ENCODE measurements at regions not wholly inside any gene's neighbourhood (a gene's known extent, or its start where the extent isn't known, plus 50 kb on each side); places are given as distances from the start of the nearest gene placed in this dataset.

DNA sequence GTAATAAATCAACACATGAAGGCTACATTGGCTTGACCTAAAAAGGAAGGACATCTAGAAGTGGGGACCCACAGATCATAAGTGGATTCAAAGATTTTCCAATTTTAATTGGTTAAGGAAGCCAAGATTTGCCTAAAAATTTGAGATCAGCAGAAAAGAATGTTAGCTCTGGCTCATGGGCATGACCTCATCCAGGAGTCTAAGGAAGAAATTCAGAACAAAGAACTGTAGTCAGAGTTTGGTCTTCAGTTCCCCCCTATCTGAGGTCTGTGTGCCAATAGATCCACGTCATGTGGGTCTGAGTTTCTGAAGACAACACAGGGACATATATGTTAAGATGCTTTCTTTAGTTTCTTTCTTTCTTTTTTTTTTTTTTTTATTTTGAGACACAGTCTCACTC, 648.8 kb upstream of the SPRY2 start:
- no peak for TF ChIP-seq POLR2A (IDR thresholded peaks at IDR 0.05)
- TF ChIP-seq, protein P1, sequence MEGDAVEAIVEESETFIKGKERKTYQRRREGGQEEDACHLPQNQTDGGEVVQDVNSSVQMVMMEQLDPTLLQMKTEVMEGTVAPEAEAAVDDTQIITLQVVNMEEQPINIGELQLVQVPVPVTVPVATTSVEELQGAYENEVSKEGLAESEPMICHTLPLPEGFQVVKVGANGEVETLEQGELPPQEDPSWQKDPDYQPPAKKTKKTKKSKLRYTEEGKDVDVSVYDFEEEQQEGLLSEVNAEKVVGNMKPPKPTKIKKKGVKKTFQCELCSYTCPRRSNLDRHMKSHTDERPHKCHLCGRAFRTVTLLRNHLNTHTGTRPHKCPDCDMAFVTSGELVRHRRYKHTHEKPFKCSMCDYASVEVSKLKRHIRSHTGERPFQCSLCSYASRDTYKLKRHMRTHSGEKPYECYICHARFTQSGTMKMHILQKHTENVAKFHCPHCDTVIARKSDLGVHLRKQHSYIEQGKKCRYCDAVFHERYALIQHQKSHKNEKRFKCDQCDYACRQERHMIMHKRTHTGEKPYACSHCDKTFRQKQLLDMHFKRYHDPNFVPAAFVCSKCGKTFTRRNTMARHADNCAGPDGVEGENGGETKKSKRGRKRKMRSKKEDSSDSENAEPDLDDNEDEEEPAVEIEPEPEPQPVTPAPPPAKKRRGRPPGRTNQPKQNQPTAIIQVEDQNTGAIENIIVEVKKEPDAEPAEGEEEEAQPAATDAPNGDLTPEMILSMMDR (IDR thresholded peaks at IDR 0.05): no peak
- no peaks in the 10 kb centered on the region for H3K27me3 ChIP-seq
- H3K27ac ChIP-seq: no peak overlapping the region
- H3K9me3 ChIP-seq: no peaks in the 10 kb centered on the region
- H3K4me1 ChIP-seq: no peaks in the 10 kb centered on the region
- no peaks in the 10 kb centered on the region for H3K36me3 ChIP-seq
- DNase-seq: no peak
- intact Hi-C loops (cut with DNase I; ENCODE audit: low total_unique reads): no loop called here
- no peak overlapping the region for H3K4me3 ChIP-seq

DNA sequence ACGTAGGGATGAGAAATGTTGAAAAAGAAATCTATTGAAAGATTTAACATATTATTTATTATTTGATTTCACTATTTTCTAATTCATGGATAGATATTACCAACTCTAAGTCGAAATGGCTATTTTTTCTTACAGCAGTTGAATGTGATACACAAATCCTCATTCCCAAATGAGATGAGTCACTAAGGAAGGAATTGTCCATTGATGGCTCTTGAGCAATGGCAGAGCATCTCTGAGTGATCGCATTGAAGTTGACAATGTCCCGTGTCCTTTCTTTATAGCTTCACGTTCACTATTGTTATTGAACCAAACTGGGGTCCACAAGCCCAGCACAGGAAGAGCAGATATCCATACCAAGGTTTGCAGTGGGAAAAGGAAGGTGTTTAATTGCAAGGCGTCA, 648.3 kb upstream of the SPRY2 start:
- Histone ChIP-seq H3K27me3 (no peaks in the 10 kb centered on the region), H3K27ac (no peak overlapping the region), H3K36me3 (no peaks in the 10 kb centered on the region), H3K9me3 (no peaks in the 10 kb centered on the region), H3K4me1 (no peaks in the 10 kb centered on the region), H3K4me3 (no peak overlapping the region)
- no peak for DNase-seq
- TF ChIP-seq, protein P1 (IDR thresholded peaks at IDR 0.05): no peak
- no peak for TF ChIP-seq POLR2A (IDR thresholded peaks at IDR 0.05)
- intact Hi-C loops (cut with DNase I; ENCODE audit: low total_unique reads): no loop called here

DNA sequence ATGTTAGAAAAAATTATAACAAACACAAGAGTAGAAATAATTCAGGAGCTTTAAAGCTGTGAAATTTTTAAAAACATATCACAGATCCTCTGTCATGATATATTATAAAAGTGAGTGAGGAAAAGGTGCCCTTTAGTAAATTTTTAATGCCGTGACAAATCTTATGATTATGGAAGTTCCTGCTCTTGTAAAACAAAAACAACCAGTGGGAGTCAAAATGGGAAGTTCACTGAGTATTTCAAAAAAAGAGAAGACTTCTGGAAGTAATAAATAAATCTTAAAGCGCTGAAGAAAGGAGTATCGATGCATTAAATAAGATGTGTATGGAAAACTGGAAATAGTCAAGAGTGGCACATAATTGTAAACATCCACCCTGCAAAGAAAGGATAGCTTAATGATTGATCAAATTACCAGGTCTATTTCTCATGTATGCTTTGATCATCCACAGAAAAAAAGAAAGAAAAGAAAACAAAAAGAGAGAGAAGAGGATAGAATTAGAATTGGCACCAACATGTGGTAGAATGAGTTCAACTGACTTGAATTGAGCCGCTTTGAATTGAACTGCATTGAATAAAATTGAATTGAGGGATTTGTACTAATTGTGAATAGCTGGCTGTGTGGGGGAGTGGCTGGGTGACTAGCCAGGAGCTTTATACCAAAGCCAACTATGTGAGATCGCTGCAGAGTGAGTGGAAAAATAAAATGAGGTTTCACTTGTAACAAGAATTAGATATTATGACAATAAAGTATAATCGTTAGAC, 647.6 kb upstream of the SPRY2 start:
- Histone ChIP-seq H3K4me3 (no peak overlapping the region), H3K27ac (no peak overlapping the region), H3K27me3 (no peaks in the 10 kb centered on the region), H3K36me3 (no peaks in the 10 kb centered on the region), H3K9me3 (no peaks in the 10 kb centered on the region), H3K4me1 (no peaks in the 10 kb centered on the region)
- no peak for DNase-seq
- intact Hi-C loops (cut with DNase I; ENCODE audit: low total_unique reads): no loop called here
- no peak for TF ChIP-seq POLR2A (IDR thresholded peaks at IDR 0.05)
- TF ChIP-seq, protein P1 (IDR thresholded peaks at IDR 0.05): no peak

DNA sequence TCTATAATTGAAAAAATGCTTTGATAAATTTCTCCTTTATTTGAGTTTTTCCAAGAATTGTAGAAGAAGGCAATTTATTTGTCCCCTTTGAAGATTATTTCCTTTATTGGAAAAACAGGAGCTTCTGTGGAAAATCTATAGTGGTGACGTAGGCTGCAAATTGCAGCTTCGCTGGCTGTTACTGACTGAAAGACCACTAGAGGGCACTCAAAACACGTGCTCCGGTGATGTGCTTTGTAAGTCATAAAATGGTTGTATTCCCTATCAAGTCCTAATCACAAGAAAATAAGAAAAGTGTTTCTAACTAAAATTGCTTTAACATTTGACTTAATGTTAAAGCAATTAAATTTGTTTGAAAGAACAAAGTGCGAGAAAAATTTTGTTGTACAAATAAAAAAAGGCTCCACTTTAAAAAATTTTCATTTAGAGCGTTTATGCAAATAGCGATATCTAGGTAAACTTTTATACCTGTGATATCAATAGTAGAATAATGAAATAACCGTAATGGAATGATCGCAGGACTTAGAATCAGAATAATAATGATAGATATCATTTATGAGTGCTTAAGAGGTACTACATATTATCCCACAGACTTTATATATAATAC, 638.2 kb upstream of the SPRY2 start:
- no peaks in the 10 kb centered on the region for H3K9me3 ChIP-seq
- no peak overlapping the region for H3K4me3 ChIP-seq
- intact Hi-C loops (cut with DNase I; ENCODE audit: low total_unique reads): no loop called here
- peak in 1 of 2 donors; percentile 18 for DNase-seq
- no peaks in the 10 kb centered on the region for H3K36me3 ChIP-seq
- TF ChIP-seq, protein P1 (IDR thresholded peaks at IDR 0.05): peak; percentile 41 to 52 (median 44)
- TF ChIP-seq POLR2A (IDR thresholded peaks at IDR 0.05): no peak
- no peak overlapping the region for H3K27ac ChIP-seq
- no peaks in the 10 kb centered on the region for H3K4me1 ChIP-seq
- H3K27me3 ChIP-seq: no peaks in the 10 kb centered on the region

DNA sequence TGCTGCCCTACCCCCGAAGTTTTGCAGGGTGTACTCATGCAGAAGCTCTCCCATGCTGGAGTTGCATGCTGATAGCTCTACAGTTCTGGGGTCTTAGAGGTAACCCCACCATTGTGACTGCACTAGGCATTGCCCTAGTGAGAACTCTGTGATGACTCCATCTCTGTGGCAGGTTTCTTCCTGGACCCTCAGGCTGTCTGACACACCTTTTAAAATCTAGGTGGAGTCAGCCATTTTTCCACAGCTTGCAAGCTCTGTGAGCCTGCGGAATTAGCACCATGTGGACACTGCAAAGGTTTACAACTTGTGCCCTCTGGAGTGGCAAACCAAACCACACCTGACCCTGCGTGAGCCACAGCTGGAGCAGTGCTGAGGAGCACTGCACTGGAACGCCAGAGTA, 636.2 kb upstream of the SPRY2 start:
- no peak for TF ChIP-seq POLR2A (IDR thresholded peaks at IDR 0.05)
- TF ChIP-seq, protein P1 (IDR thresholded peaks at IDR 0.05): no peak
- no peaks in the 10 kb centered on the region for H3K4me1 ChIP-seq
- intact Hi-C loops (cut with DNase I; ENCODE audit: low total_unique reads): no loop called here
- H3K36me3 ChIP-seq: no peaks in the 10 kb centered on the region
- no peak overlapping the region for H3K4me3 ChIP-seq
- H3K27me3 ChIP-seq: no peaks in the 10 kb centered on the region
- no peak overlapping the region for H3K27ac ChIP-seq
- no peak for DNase-seq
- H3K9me3 ChIP-seq: no peaks in the 10 kb centered on the region
